CD4-positive, CD25-positive, alpha-beta regulatory T cell (primary cell): ENCODE measurements at regions not wholly inside any gene's neighbourhood (a gene's known extent, or its start where the extent isn't known, plus 50 kb on each side); places are given as distances from the start of the nearest gene placed in this dataset.

Experiments used
- ATAC-seq, 2 donors: fragments of 150-1000 bp; cut with Tn5 transposase; one replicate each; pipeline ENCODE4 v1.10.0; 2021; ENCODE audit warnings: low read depth in 2 of 2, moderate number of reproducible peaks in 2 of 2, moderate library complexity in 1 of 2
- DNase-seq, 3 donors: peaks; one replicate each; pipeline versions ENCODE4 v3.0.0 to v3.0.0-alpha.2; 2012 to 2022; ENCODE audit warnings: mixed read lengths in 1 of 3
- H3K27ac ChIP-seq: one replicate; pipeline ENCODE4 v1.7.0; 2013; ENCODE audit warnings: mild to moderate bottlenecking, low read length; ENCODE audit not compliant: insufficient read depth, poor library complexity, severe bottlenecking
- H3K27me3 ChIP-seq: one replicate; pipeline ENCODE4 v1.7.0; 2013; ENCODE audit warnings: low read length; ENCODE audit not compliant: control insufficient read depth, insufficient read depth
- H3K36me3 ChIP-seq: one replicate; pipeline ENCODE4 v1.7.0; 2013; ENCODE audit warnings: mild to moderate bottlenecking, low read length, moderate library complexity; ENCODE audit not compliant: control insufficient read depth, insufficient read depth
- H3K4me1 ChIP-seq: 2 replicates; pipeline ENCODE4 v1.7.0; 2013; ENCODE audit warnings: mild to moderate bottlenecking, low read length; ENCODE audit not compliant: insufficient read depth, control insufficient read depth, poor library complexity, severe bottlenecking
- H3K4me3 ChIP-seq: one replicate; pipeline ENCODE4 v1.7.0; 2013; ENCODE audit warnings: low read depth, mild to moderate bottlenecking, low read length, moderate library complexity
- H3K9me3 ChIP-seq, 2 experiments: 1 replicate in 1 of 2; 2 replicates in 1 of 2; pipeline ENCODE4 v1.7.0; 2013; ENCODE audit warnings: low read length in 2 of 2, mild to moderate bottlenecking in 1 of 2, moderate library complexity in 1 of 2; ENCODE audit not compliant: control insufficient read depth in 2 of 2
- H3K27ac Mint-ChIP-seq, 3 donors: one replicate each; pipeline ENCODE4 v1.8.0; 2020 to 2022; ENCODE audit warnings: mild to moderate bottlenecking in 3 of 3, mixed read lengths in 3 of 3, moderate library complexity in 2 of 3
- H3K27me3 Mint-ChIP-seq: one replicate; pipeline ENCODE4 v1.8.0; 2022; ENCODE audit warnings: mild to moderate bottlenecking, mixed read lengths
- H3K36me3 Mint-ChIP-seq: one replicate; pipeline ENCODE4 v1.8.0; 2020; ENCODE audit warnings: mixed read lengths
- H3K4me1 Mint-ChIP-seq, 4 donors: one replicate each; pipeline ENCODE4 v1.8.0; 2020 to 2022; ENCODE audit warnings: mixed read lengths in 4 of 4, mild to moderate bottlenecking in 1 of 4
- H3K4me3 Mint-ChIP-seq, 4 donors: one replicate each; pipeline ENCODE4 v1.8.0; 2020 to 2022; ENCODE audit warnings: mild to moderate bottlenecking in 4 of 4, mixed read lengths in 4 of 4, moderate library complexity in 3 of 4
- H3K9me3 Mint-ChIP-seq, 7 donors: one replicate each; pipeline ENCODE4 v1.8.0; 2020 to 2022; ENCODE audit warnings: mixed read lengths in 7 of 7, mild to moderate bottlenecking in 3 of 7, moderate library complexity in 2 of 7

- Histone ChIP-seq H3K4me1 (peaks cover 21% of the 10 kb centered on the region), H3K27me3 (no peaks in the 10 kb centered on the region), H3K9me3 (no peaks in the 10 kb centered on the region), H3K36me3 (no peaks in the 10 kb centered on the region), H3K27ac (no peak overlapping the region), H3K4me3 (peak overlapping the region; percentile 58)
- H3K4me1 Mint-ChIP-seq, result peaks cover 10 to 26% (median 20%) of the 10 kb centered on the region in 4 donors
- peak in 1 of 3 donors; percentile 49 for DNase-seq
- H3K27me3 Mint-ChIP-seq, result no peaks in the 10 kb centered on the region
- peak overlapping the region in 3 of 4 donors; percentile 10 to 41 (median 14) for H3K4me3 Mint-ChIP-seq
- no peaks in the 10 kb centered on the region for H3K36me3 Mint-ChIP-seq
- peak overlapping the region; percentile 0 to 54 (median 33) for H3K27ac Mint-ChIP-seq
- no peaks in the 10 kb centered on the region for H3K9me3 Mint-ChIP-seq
- no peak for ATAC-seq
These were observed 65.3 kb upstream of the ARID5B start for GRCh38 chr10:61835946-61836887.

GRCh38 chr10:61836888-61837754 is 64.4 kb upstream of the ARID5B start:
- no peak overlapping the region for H3K27ac ChIP-seq
- DNase-seq, result peak in 1 of 3 donors; percentile 28
- H3K36me3 Mint-ChIP-seq, result no peaks in the 10 kb centered on the region
- H3K27me3 ChIP-seq, result no peaks in the 10 kb centered on the region
- no peaks in the 10 kb centered on the region for H3K9me3 Mint-ChIP-seq
- peaks cover 10 to 26% (median 20%) of the 10 kb centered on the region in 4 donors for H3K4me1 Mint-ChIP-seq
- no peaks in the 10 kb centered on the region for H3K27me3 Mint-ChIP-seq
- H3K36me3 ChIP-seq, result no peaks in the 10 kb centered on the region
- peak in 1 of 2 donors; percentile 31 for ATAC-seq
- H3K4me3 Mint-ChIP-seq, result peak overlapping the region in 2 of 4 donors; percentile 33 to 53
- peak overlapping the region; percentile 58 for H3K4me3 ChIP-seq
- peaks cover 21% of the 10 kb centered on the region for H3K4me1 ChIP-seq
- no peak overlapping the region for H3K27ac Mint-ChIP-seq
- H3K9me3 ChIP-seq, result no peaks in the 10 kb centered on the region

GRCh38 chr10:61837755-61838171 is 63.7 kb upstream of the ARID5B start:
- DNase-seq, result no peak
- Mint-ChIP-seq H3K27ac (no peak overlapping the region), H3K27me3 (no peaks in the 10 kb centered on the region), H3K9me3 (no peaks in the 10 kb centered on the region), H3K36me3 (no peaks in the 10 kb centered on the region), H3K4me3 (no peak overlapping the region), H3K4me1 (peaks cover 10 to 26% (median 20%) of the 10 kb centered on the region in 4 donors)
- no peak for ATAC-seq
- no peak overlapping the region for H3K27ac ChIP-seq
- no peaks in the 10 kb centered on the region for H3K9me3 ChIP-seq
- H3K27me3 ChIP-seq, result no peaks in the 10 kb centered on the region
- peaks cover 21% of the 10 kb centered on the region for H3K4me1 ChIP-seq
- H3K4me3 ChIP-seq, result no peak overlapping the region
- no peaks in the 10 kb centered on the region for H3K36me3 ChIP-seq

- Mint-ChIP-seq H3K27ac (no peak overlapping the region), H3K27me3 (no peaks in the 10 kb centered on the region), H3K36me3 (no peaks in the 10 kb centered on the region), H3K4me3 (no peak overlapping the region), H3K4me1 (peaks cover 10 to 23% (median 20%) of the 10 kb centered on the region in 4 donors), H3K9me3 (no peaks in the 10 kb centered on the region)
- Histone ChIP-seq H3K9me3 (no peaks in the 10 kb centered on the region), H3K4me3 (no peak overlapping the region), H3K27me3 (no peaks in the 10 kb centered on the region), H3K4me1 (peaks cover 21% of the 10 kb centered on the region), H3K36me3 (no peaks in the 10 kb centered on the region), H3K27ac (no peak overlapping the region)
- ATAC-seq, result no peak
- DNase-seq, result no peak
These were observed 61.6 kb upstream of the ARID5B start for GRCh38 chr10:61839916-61840315.

- no peak overlapping the region for H3K4me3 Mint-ChIP-seq
- H3K27me3 ChIP-seq, result no peaks in the 10 kb centered on the region
- H3K27ac Mint-ChIP-seq, result no peak overlapping the region
- peaks cover 16% of the 10 kb centered on the region for H3K4me1 ChIP-seq
- H3K4me3 ChIP-seq, result no peak overlapping the region
- H3K36me3 ChIP-seq, result no peaks in the 10 kb centered on the region
- no peaks in the 10 kb centered on the region for H3K9me3 Mint-ChIP-seq
- H3K4me1 Mint-ChIP-seq, result peaks cover 10 to 19% (median 15%) of the 10 kb centered on the region in 4 donors
- H3K9me3 ChIP-seq, result no peaks in the 10 kb centered on the region
- no peak for ATAC-seq
- no peak for DNase-seq
- no peaks in the 10 kb centered on the region for H3K27me3 Mint-ChIP-seq
- H3K36me3 Mint-ChIP-seq, result no peaks in the 10 kb centered on the region
- no peak overlapping the region for H3K27ac ChIP-seq
These were observed 61.1 kb upstream of the ARID5B start for GRCh38 chr10:61840403-61840802.

GRCh38 chr10:61841338-61841875 is 60.1 kb upstream of the ARID5B start:
- H3K4me3 ChIP-seq, result no peak overlapping the region
- no peaks in the 10 kb centered on the region for H3K36me3 ChIP-seq
- no peaks in the 10 kb centered on the region for H3K36me3 Mint-ChIP-seq
- no peaks in the 10 kb centered on the region for H3K27me3 ChIP-seq
- H3K4me3 Mint-ChIP-seq, result no peak overlapping the region
- H3K4me1 ChIP-seq, result peaks cover 6% of the 10 kb centered on the region
- ATAC-seq (no peak), DNase-seq (no peak)
- no peaks in the 10 kb centered on the region for H3K27me3 Mint-ChIP-seq
- peaks cover 5 to 9% (median 7%) of the 10 kb centered on the region in 4 donors for H3K4me1 Mint-ChIP-seq
- H3K9me3 ChIP-seq, result no peaks in the 10 kb centered on the region
- peak overlapping the region in 1 of 3 donors; percentile 39 for H3K27ac Mint-ChIP-seq
- H3K27ac ChIP-seq, result no peak overlapping the region
- no peaks in the 10 kb centered on the region for H3K9me3 Mint-ChIP-seq

GRCh38 chr10:61842755-61843497 is 58.6 kb upstream of the ARID5B start:
- H3K4me3 Mint-ChIP-seq, result no peak overlapping the region
- Histone ChIP-seq H3K27ac (no peak overlapping the region), H3K36me3 (no peaks in the 10 kb centered on the region), H3K4me3 (no peak overlapping the region), H3K9me3 (no peaks in the 10 kb centered on the region), H3K4me1 (no peaks in the 10 kb centered on the region), H3K27me3 (no peaks in the 10 kb centered on the region)
- no peaks in the 10 kb centered on the region for H3K27me3 Mint-ChIP-seq
- ATAC-seq (no peak), DNase-seq (no peak)
- no peaks in the 10 kb centered on the region for H3K9me3 Mint-ChIP-seq
- no peaks in the 10 kb centered on the region for H3K36me3 Mint-ChIP-seq
- H3K27ac Mint-ChIP-seq, result no peak overlapping the region
- peaks cover 0 to 6% (median 5%) of the 10 kb centered on the region in 4 donors for H3K4me1 Mint-ChIP-seq
